H9 (cell line): ENCODE measurements at regions not wholly inside any gene's neighbourhood (a gene's known extent, or its start where the extent isn't known, plus 50 kb on each side); places are given as distances from the start of the nearest gene placed in this dataset.

ENCODE experiments used
- DNase-seq: peaks from one replicate; pipeline ENCODE4 v3.0.0-alpha.2; 2017
- H2AFZ ChIP-seq: one replicate; pipeline ENCODE4 v1.6.1; 2013; ENCODE audit warnings: mild to moderate bottlenecking, low read length, control low read depth, moderate library complexity
- H2AK5ac ChIP-seq: 2 replicates; pipeline ENCODE4 v1.6.1; 2013; ENCODE audit warnings: low read length, control low read depth, mixed read lengths; ENCODE audit not compliant: insufficient read length
- H2BK120ac ChIP-seq: one replicate; pipeline ENCODE4 v1.6.1; 2013; ENCODE audit warnings: low read depth, mild to moderate bottlenecking, low read length, control low read depth, inconsistent platforms; ENCODE audit not compliant: poor library complexity, severe bottlenecking
- H2BK12ac ChIP-seq: 2 replicates; pipeline ENCODE4 v1.6.1; 2013; ENCODE audit warnings: low read length, control low read depth, mixed read lengths, low read depth; ENCODE audit not compliant: insufficient read length
- H2BK15ac ChIP-seq: 2 replicates; pipeline ENCODE4 v1.6.1; 2013; ENCODE audit warnings: low read depth, low read length, control low read depth
- H2BK20ac ChIP-seq: one replicate; pipeline ENCODE4 v1.6.1; 2013; ENCODE audit warnings: low read depth, mild to moderate bottlenecking, low read length, control low read depth, inconsistent platforms; ENCODE audit not compliant: poor library complexity, severe bottlenecking
- H2BK5ac ChIP-seq: 2 replicates; pipeline ENCODE4 v1.6.1; 2013; ENCODE audit warnings: low read length, control low read depth, mixed read lengths; ENCODE audit not compliant: insufficient read length
- H3K14ac ChIP-seq: 2 replicates; pipeline ENCODE4 v1.6.1; 2013; ENCODE audit warnings: low read length, control low read depth; ENCODE audit not compliant: insufficient read depth
- H3K18ac ChIP-seq: 2 replicates; pipeline ENCODE4 v1.6.1; 2013; ENCODE audit warnings: low read depth, mild to moderate bottlenecking, mixed read lengths, low read length, control low read depth; ENCODE audit not compliant: insufficient read length
- H3K23ac ChIP-seq: 2 replicates; pipeline ENCODE4 v1.6.1; 2013; ENCODE audit warnings: low read length, control low read depth, mixed read lengths, low read depth; ENCODE audit not compliant: insufficient read length
- H3K23me2 ChIP-seq: 2 replicates; pipeline ENCODE4 v1.6.1; 2013; ENCODE audit warnings: low read depth, mild to moderate bottlenecking, mixed read lengths, low read length, control low read depth; ENCODE audit not compliant: insufficient read length, poor library complexity, severe bottlenecking
- H3K27ac ChIP-seq: 2 replicates; pipeline ENCODE4 v1.5.1; 2013; ENCODE audit warnings: low read length, control low read depth, mixed read lengths, low read depth; ENCODE audit not compliant: insufficient read length
- H3K27me3 ChIP-seq: 2 replicates; pipeline ENCODE4 v1.6.1; 2013; ENCODE audit warnings: low read length, control low read depth, inconsistent platforms; ENCODE audit not compliant: insufficient read depth
- H3K4ac ChIP-seq: 2 replicates; pipeline ENCODE4 v1.6.1; 2013; ENCODE audit warnings: low read depth, mild to moderate bottlenecking, control low read depth, inconsistent platforms, low read length, moderate library complexity
- H3K4me1 ChIP-seq: 2 replicates; pipeline ENCODE4 v1.6.1; 2013; ENCODE audit warnings: low read length, control low read depth, inconsistent platforms; ENCODE audit not compliant: insufficient read depth
- H3K4me2 ChIP-seq: 2 replicates; pipeline ENCODE4 v1.6.1; 2013; ENCODE audit warnings: low read length, control low read depth, mixed read lengths; ENCODE audit not compliant: insufficient read length, insufficient read depth
- H3K56ac ChIP-seq: 2 replicates; pipeline ENCODE4 v1.6.1; 2013; ENCODE audit warnings: low read depth, mild to moderate bottlenecking, mixed read lengths, low read length, control low read depth; ENCODE audit not compliant: insufficient read length
- H3K79me1 ChIP-seq: 2 replicates; pipeline ENCODE4 v1.6.1; 2013; ENCODE audit warnings: low read depth, mild to moderate bottlenecking, moderate library complexity, low read length, control low read depth, inconsistent platforms; ENCODE audit not compliant: insufficient read depth, poor library complexity, severe bottlenecking
- H3K79me2 ChIP-seq: 2 replicates; pipeline ENCODE4 v1.6.1; 2013; ENCODE audit warnings: low read length, control low read depth, inconsistent platforms; ENCODE audit not compliant: insufficient read depth
- H3K9ac ChIP-seq: 2 replicates; pipeline ENCODE4 v1.6.1; 2013; ENCODE audit warnings: low read length, control low read depth, mixed read lengths; ENCODE audit not compliant: insufficient read length; ENCODE audit errors: extremely low read depth
- H3K9me3 ChIP-seq: one replicate; pipeline ENCODE4 v1.6.1; 2013; ENCODE audit warnings: low read depth, low read length, inconsistent platforms; ENCODE audit not compliant: control insufficient read depth
- H3T11ph ChIP-seq: one replicate; pipeline ENCODE4 v1.6.1; 2013; ENCODE audit warnings: mild to moderate bottlenecking, low read length, control low read depth, inconsistent platforms
- H4K20me1 ChIP-seq: one replicate; pipeline ENCODE4 v1.6.1; 2013; ENCODE audit not compliant: control insufficient read depth, insufficient read length, insufficient read depth
- H4K5ac ChIP-seq: 2 replicates; pipeline ENCODE4 v1.6.1; 2013; ENCODE audit warnings: low read depth, mild to moderate bottlenecking, mixed read lengths, low read length, control low read depth; ENCODE audit not compliant: insufficient read length
- H4K8ac ChIP-seq: replicated peaks from 2 replicates; pipeline ENCODE4 v1.6.1; 2013; ENCODE audit warnings: low read length, control low read depth, mixed read lengths, low read depth; ENCODE audit not compliant: insufficient read length
- H4K91ac ChIP-seq: 2 replicates; pipeline ENCODE4 v1.6.1; 2013; ENCODE audit warnings: low read depth, mild to moderate bottlenecking, moderate library complexity, mixed read lengths, low read length, control low read depth; ENCODE audit not compliant: insufficient read length
- H3K27ac Mint-ChIP-seq, 3 experiments: 2 replicates in 2 of 3; 3 replicates in 1 of 3; pipeline ENCODE4 v1.8.0; 2020 to 2021; ENCODE audit warnings: mixed read lengths in 3 of 3, mild to moderate bottlenecking in 1 of 3, moderate library complexity in 1 of 3
- H3K27me3 Mint-ChIP-seq: 2 replicates; pipeline ENCODE4 v1.8.0; 2021; ENCODE audit warnings: low read depth, mild to moderate bottlenecking, moderate library complexity, mixed read lengths
- H3K36me3 Mint-ChIP-seq, 3 experiments: 2 replicates in 2 of 3; 3 replicates in 1 of 3; pipeline ENCODE4 v1.8.0; 2020 to 2021; ENCODE audit warnings: low read depth in 3 of 3, mixed read lengths in 3 of 3; ENCODE audit not compliant: insufficient read depth in 1 of 3
- H3K4me1 Mint-ChIP-seq, 2 experiments: 2 replicates each; pipeline ENCODE4 v1.8.0; 2020; ENCODE audit warnings: mixed read lengths in 2 of 2
- H3K4me3 Mint-ChIP-seq, 2 experiments: 2 replicates in 1 of 2; 3 replicates in 1 of 2; pipeline ENCODE4 v1.8.0; 2020 to 2021; ENCODE audit warnings: mild to moderate bottlenecking in 2 of 2, mixed read lengths in 2 of 2, moderate library complexity in 1 of 2
- H3K9me3 Mint-ChIP-seq, 2 experiments: 2 replicates in 1 of 2; 3 replicates in 1 of 2; pipeline ENCODE4 v1.8.0; 2020; ENCODE audit warnings: mild to moderate bottlenecking in 2 of 2, mixed read lengths in 2 of 2, moderate library complexity in 1 of 2
- CTCF ChIP-seq: fragments of 200-600 bp; sonication (generic); conservative IDR thresholded peaks from 3 replicates; pipeline ENCODE4 v1.8.0; 2021; ENCODE audit warnings: antibody characterized with exemption, mild to moderate bottlenecking
- WGBS: extraction: QIAGEN DNeasy Blood & Tissue Kit; methylation state at CpG from one replicate; pipeline ENCODE4 v1.1.7; 2013; ENCODE audit warnings: missing lambda C conversion rate, low lambda C conversion rate, mixed read lengths; ENCODE audit not compliant: insufficient read length; ENCODE audit errors: extremely low coverage; 5-methylcytosine and 5-hydroxymethylcytosine counted together

GRCh38 chr6:2351807-2352431 lies 106.5 kb upstream of the GMDS start:
- no peak for DNase-seq
- no peak overlapping the region for H2BK5ac ChIP-seq
- no peak for TF ChIP-seq CTCF

More at GRCh38 chr6:2351807-2352431, 106.5 kb upstream of the GMDS start:
- H2BK12ac ChIP-seq: no peak overlapping the region
- H3K4me3 Mint-ChIP-seq: no peak overlapping the region
- no peak overlapping the region for H2AK5ac ChIP-seq
- H2BK20ac ChIP-seq: no peak overlapping the region
- no peak overlapping the region for H3K4me2 ChIP-seq
- no peaks in the 10 kb centered on the region for H3K79me2 ChIP-seq
- H3K56ac ChIP-seq: no peak overlapping the region
- H3K4ac ChIP-seq: no peak overlapping the region
- no peak overlapping the region for H3K23ac ChIP-seq
- no peak overlapping the region; a peak in 1 of 7 replicates for H3K27ac Mint-ChIP-seq
- peaks cover 2 to 9% of the 10 kb centered on the region in 2 experiments; a peak in 3 of 4 replicates for H3K4me1 Mint-ChIP-seq
- no peaks in the 10 kb centered on the region for H3K9me3 Mint-ChIP-seq
- H2BK15ac ChIP-seq: no peak overlapping the region
- no peak overlapping the region for H3K18ac ChIP-seq
- 0 out of 2 replicates have a peak, but pooled peaks cover 2% of the 10 kb centered on the region for H3K4me1 ChIP-seq
- H4K8ac ChIP-seq: no peak overlapping the region
- no peak overlapping the region for H4K91ac ChIP-seq
- no peaks in the 10 kb centered on the region for H3K23me2 ChIP-seq
- no peaks in the 10 kb centered on the region for H3K9me3 ChIP-seq
- H3K27ac ChIP-seq: no peak overlapping the region
- no peaks in the 10 kb centered on the region for H4K20me1 ChIP-seq
- H3K14ac ChIP-seq: no peak overlapping the region
- no peak overlapping the region for H3K9ac ChIP-seq
- H2AFZ ChIP-seq: no peak overlapping the region
- H3K27me3 Mint-ChIP-seq: no peaks in the 10 kb centered on the region
- H4K5ac ChIP-seq: no peak overlapping the region
- H3T11ph ChIP-seq: no peak overlapping the region
- H3K27me3 ChIP-seq: no peaks in the 10 kb centered on the region
- H2BK120ac ChIP-seq: no peak overlapping the region
- WGBS: no CpG with 5 or more reads among the region's 4 CpGs
- H3K79me1 ChIP-seq: no peaks in the 10 kb centered on the region
- H3K36me3 Mint-ChIP-seq: no peaks in the 10 kb centered on the region
